Astrocyte of the spinal cord (primary cell): ENCODE measurements at regions not wholly inside any gene's neighbourhood (a gene's known extent, or its start where the extent isn't known, plus 50 kb on each side); places are given as distances from the start of the nearest gene placed in this dataset.

ENCODE experiments used
- DNase-seq: peaks from one replicate; pipeline ENCODE4 v3.0.0; 2011; ENCODE audit warnings: low read depth, low spot score
- H3K4me3 ChIP-seq: 2 replicates; pipeline ENCODE4 v1.5.1; 2011; ENCODE audit warnings: low read depth, mild to moderate bottlenecking, low read length, moderate library complexity
- CTCF ChIP-seq: IDR thresholded peaks from 2 replicates; pipeline ENCODE4 v1.5.1; 2012; ENCODE audit warnings: low read depth, mild to moderate bottlenecking, low read length, inconsistent platforms
- in situ Hi-C: cut with HindIII; loops from 2 replicates; pipeline ENCODE4 v1.10.0; 2017; ENCODE audit warnings: low sequenced_read_pairs

DNA sequence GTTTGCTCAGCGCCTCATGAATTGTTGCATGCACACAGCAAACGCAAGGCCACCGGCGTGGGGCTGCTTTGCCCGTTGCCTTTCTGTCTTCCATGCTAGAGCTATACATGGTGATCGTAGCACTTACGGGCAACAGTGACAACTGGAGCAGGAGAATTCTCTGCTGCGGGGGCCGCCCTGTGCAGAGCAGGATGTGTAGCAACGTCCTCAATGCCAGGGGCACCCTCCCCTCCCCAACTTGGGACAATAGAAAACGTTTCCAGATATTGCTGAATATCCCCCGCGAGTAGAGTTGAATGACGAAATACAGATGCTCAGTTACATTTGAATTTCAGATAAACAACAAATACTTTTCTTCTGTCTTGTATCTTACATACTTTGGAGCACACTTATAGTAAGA, 198.7 kb downstream of the TFAP2C start:
- no peak for TF ChIP-seq CTCF
- in situ Hi-C loops, result no loop called here
- H3K4me3 ChIP-seq, result no peak overlapping the region
- no peak for DNase-seq

GRCh38 chr20:56828402-56828801, 199.3 kb downstream of the TFAP2C start:
- H3K4me3 ChIP-seq, result no peak overlapping the region
- no peak for DNase-seq
- in situ Hi-C loops, result no loop called here
- TF ChIP-seq CTCF, result no peak

DNA sequence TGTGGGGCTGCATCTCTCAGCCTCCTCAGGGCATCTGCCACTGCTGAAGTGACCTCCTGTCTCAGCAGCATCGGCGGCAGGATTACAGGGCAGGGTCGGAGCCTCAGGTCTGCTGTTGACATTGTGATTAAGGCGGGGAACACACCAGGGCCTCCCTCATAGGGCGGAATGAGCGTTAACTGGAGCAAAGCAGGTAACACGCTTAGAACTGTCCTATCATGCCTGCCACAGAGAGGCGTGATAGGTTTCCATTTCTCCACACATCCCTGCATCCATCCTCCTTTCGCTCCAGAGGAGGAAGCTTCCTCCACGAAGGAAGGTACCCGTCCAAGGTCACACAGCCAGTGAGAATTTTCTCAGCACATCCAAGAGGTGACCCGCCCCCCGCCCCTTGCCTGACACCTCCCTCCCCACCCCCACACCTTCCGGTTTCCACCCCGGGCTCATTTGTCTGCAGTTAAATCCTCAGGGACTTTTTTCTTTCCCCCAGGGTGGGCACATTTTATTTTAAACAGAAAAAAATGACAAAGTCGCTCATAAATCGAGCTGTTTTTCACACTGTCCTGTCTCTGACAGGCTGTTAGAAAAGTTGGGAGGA, 200.8 kb downstream of the TFAP2C start:
- H3K4me3 ChIP-seq, result no peak overlapping the region
- TF ChIP-seq CTCF, result no peak
- in situ Hi-C loops, result no loop called here
- DNase-seq, result no peak

DNA sequence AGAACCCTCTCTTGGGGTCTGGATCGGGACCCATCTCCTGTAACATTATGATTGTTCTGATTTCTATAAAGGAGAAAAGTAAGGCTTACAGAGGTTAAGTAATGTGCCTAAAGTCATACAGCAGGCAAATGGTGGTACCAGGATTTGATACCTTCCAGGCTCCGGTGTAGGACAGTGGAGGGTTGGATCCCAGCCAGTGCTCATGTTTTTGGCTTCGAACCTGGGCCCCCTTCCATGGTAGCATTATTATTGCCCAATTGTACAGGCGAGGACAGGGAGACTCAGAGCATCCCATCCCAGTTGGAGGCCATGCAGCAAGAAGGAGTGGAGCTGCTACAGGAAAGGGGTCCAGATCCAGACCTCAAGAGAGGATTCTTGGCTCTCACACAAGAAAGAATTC, 202.7 kb downstream of the TFAP2C start:
- in situ Hi-C loops, result no loop called here
- no peak for TF ChIP-seq CTCF
- no peak overlapping the region for H3K4me3 ChIP-seq
- no peak for DNase-seq

- no peak for TF ChIP-seq CTCF
- no peak for DNase-seq
- H3K4me3 ChIP-seq, result no peak overlapping the region
- in situ Hi-C loops, result no loop called here
Measured at GRCh38 chr20:56833427-56833826, 204.3 kb downstream of the TFAP2C start.

DNA sequence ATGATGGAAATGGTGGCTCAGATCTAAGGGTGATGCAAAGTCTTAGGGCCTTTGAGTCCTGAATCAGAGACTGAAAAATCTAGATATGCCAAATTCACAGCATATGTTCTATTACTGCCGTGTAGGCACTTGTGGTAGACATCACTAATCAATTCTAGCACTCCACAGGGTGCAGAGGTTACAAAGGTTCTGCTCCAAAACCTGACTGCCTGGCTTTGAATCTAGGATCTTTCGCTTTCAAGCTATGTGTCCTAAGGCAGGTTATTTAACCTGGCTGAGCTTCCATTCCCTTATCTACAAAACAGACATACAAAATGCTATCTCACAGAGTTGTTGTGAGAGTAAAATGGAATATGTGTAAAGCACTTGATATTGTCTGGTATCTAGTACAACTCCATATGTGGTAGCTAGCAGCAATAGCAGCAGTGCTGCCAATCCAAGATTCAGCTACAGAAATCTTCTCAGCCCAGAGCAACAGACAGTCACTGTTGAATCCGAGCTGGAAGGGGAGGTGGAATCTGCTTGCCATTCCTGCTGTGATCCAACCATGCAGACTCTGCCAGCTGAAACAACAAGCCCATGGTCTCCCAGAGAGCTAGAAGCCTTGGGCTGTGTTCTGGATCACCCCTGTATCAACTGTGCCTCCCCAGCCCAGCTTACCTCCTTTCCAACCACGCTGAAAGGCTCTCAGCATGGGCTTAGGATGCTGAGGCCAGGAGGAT, 206.9 kb downstream of the TFAP2C start:
- H3K4me3 ChIP-seq, result no peak overlapping the region
- peak; percentile 47 for DNase-seq
- no peak for TF ChIP-seq CTCF
- in situ Hi-C loops, result no loop called here
